Stimulated activated CD4-positive, alpha-beta T cell treated with anti-CD3 and anti-CD28 coated beads, TNF-alpha, amount 100 ng/mL, for 48 hours (primary cell): ENCODE measurements at regions not wholly inside any gene's neighbourhood (a gene's known extent, or its start where the extent isn't known, plus 50 kb on each side); places are given as distances from the start of the nearest gene placed in this dataset.
A peak's percentile ranks its signal among the peaks of the same experiment; 100 is the strongest.
"Not testable (repeated sequence)": the region's sequence is repeated elsewhere in the genome, so short reads cannot be mapped to it uniquely, and the experiment has no call there.

ENCODE experiments used
- DNase-seq, 3 donors: peaks; one replicate each; pipeline ENCODE4 v3.0.0-alpha.2; 2020; ENCODE audit warnings: low read depth in 3 of 3

GRCh38 chr22:25456300-25457043, 108.0 kb upstream of the GRK3 start:
- not testable (repeated sequence) for DNase-seq

- not testable (repeated sequence) for DNase-seq
Observed at GRCh38 chr22:25458631-25459030, 105.8 kb upstream of the GRK3 start.

GRCh38 chr22:25460682-25461081, 103.8 kb upstream of the GRK3 start:
- not testable (repeated sequence) for DNase-seq

- DNase-seq: no peak
Observed at GRCh38 chr22:25461301-25461700, 103.2 kb upstream of the GRK3 start.

- peak; percentile 51 to 70 (median 66) for DNase-seq
Observed at GRCh38 chr22:25462474-25463346, 101.8 kb upstream of the GRK3 start.

- not testable (repeated sequence) for DNase-seq
Observed at GRCh38 chr22:25463347-25463628, 101.2 kb upstream of the GRK3 start.

GRCh38 chr22:25464326-25464725, 100.1 kb upstream of the GRK3 start:
- DNase-seq: not testable (repeated sequence)

GRCh38 chr22:25465949-25466348, 98.5 kb upstream of the GRK3 start:
- no peak for DNase-seq

- no peak for DNase-seq
Observed at GRCh38 chr22:25472382-25472781, 92.1 kb upstream of the GRK3 start.

GRCh38 chr22:25475257-25476022, 89.0 kb upstream of the GRK3 start:
- no peak for DNase-seq

GRCh38 chr22:25477358-25477757, 87.1 kb upstream of the GRK3 start:
- DNase-seq: no peak

GRCh38 chr22:25478111-25478510, 86.4 kb upstream of the GRK3 start:
- DNase-seq: no peak

GRCh38 chr22:25478528-25478927, 85.9 kb upstream of the GRK3 start:
- no peak for DNase-seq

GRCh38 chr22:25480868-25481267, 83.6 kb upstream of the GRK3 start:
- not testable (repeated sequence) for DNase-seq

- no peak for DNase-seq
Observed at GRCh38 chr22:25482091-25482760, 82.2 kb upstream of the GRK3 start.

- no peak for DNase-seq
Observed at GRCh38 chr22:25482868-25483639, 81.4 kb upstream of the GRK3 start.

GRCh38 chr22:25483931-25484330, 80.5 kb upstream of the GRK3 start:
- no peak for DNase-seq

GRCh38 chr22:25484521-25485315, 79.8 kb upstream of the GRK3 start:
- peak in 1 of 3 donors; percentile 41 for DNase-seq

GRCh38 chr22:25485626-25486545, 78.6 kb upstream of the GRK3 start:
- DNase-seq: peak in 1 of 3 donors; percentile 14
